ENCODE measurements at regions not wholly inside any gene's neighbourhood (a gene's known extent, or its start where the extent isn't known, plus 50 kb on each side); places are given as distances from the start of the nearest gene placed in this dataset.
"Not testable (repeated sequence)": the region's sequence is repeated elsewhere in the genome, so short reads cannot be mapped to it uniquely, and the experiment has no call there.

GRCh38 chrX:1802912-1803311, 188.1 kb downstream of the ASMT start:
- TF ChIP-seq CTCF (conservative IDR thresholded peaks at IDR 0.05; ENCODE audit: low read depth, low read length) = no peak
- DNase-seq (ENCODE audit: low read depth) = no peak
- H3K4me3 ChIP-seq (ENCODE audit: low read depth, low read length) = no peak overlapping the region

GRCh38 chrX:1803741-1804140, 188.9 kb downstream of the ASMT start:
- no peak for TF ChIP-seq CTCF (conservative IDR thresholded peaks at IDR 0.05; ENCODE audit: low read depth, low read length)
- DNase-seq (ENCODE audit: low read depth) = no peak
- H3K4me3 ChIP-seq (ENCODE audit: low read depth, low read length) = no peak overlapping the region

GRCh38 chrX:1807301-1807731, 192.5 kb downstream of the ASMT start:
- no peak overlapping the region for H3K4me3 ChIP-seq (ENCODE audit: low read depth, low read length)
- peak; percentile 34 for DNase-seq (ENCODE audit: low read depth)
- TF ChIP-seq CTCF (conservative IDR thresholded peaks at IDR 0.05; ENCODE audit: low read depth, low read length) = no peak

GRCh38 chrX:1809581-1809980, 194.7 kb downstream of the ASMT start:
- TF ChIP-seq CTCF (conservative IDR thresholded peaks at IDR 0.05; ENCODE audit: low read depth, low read length) = no peak
- DNase-seq (ENCODE audit: low read depth) = no peak
- H3K4me3 ChIP-seq (ENCODE audit: low read depth, low read length) = no peak overlapping the region

- no peak for DNase-seq (ENCODE audit: low read depth)
- no peak for TF ChIP-seq CTCF (conservative IDR thresholded peaks at IDR 0.05; ENCODE audit: low read depth, low read length)
- H3K4me3 ChIP-seq (ENCODE audit: low read depth, low read length) = no peak overlapping the region
Observed at GRCh38 chrX:1813809-1814208, 198.9 kb downstream of the ASMT start.

GRCh38 chrX:1815456-1816175, 200.8 kb downstream of the ASMT start:
- no peak for TF ChIP-seq CTCF (conservative IDR thresholded peaks at IDR 0.05; ENCODE audit: low read depth, low read length)
- no peak overlapping the region for H3K4me3 ChIP-seq (ENCODE audit: low read depth, low read length)
- DNase-seq (ENCODE audit: low read depth) = no peak

- not testable (repeated sequence) for H3K4me3 ChIP-seq (ENCODE audit: low read depth, low read length)
Observed at GRCh38 chrX:1816387-1816982, 201.6 kb downstream of the ASMT start.

More at GRCh38 chrX:1816387-1816982, 201.6 kb downstream of the ASMT start:
- DNase-seq (ENCODE audit: low read depth) = peak; percentile 2
